ENCODE measurements at regions not wholly inside any gene's neighbourhood (a gene's known extent, or its start where the extent isn't known, plus 50 kb on each side); places are given as distances from the start of the nearest gene placed in this dataset.
"Not testable (repeated sequence)": the region's sequence is repeated elsewhere in the genome, so short reads cannot be mapped to it uniquely, and the experiment has no call there.

DNA sequence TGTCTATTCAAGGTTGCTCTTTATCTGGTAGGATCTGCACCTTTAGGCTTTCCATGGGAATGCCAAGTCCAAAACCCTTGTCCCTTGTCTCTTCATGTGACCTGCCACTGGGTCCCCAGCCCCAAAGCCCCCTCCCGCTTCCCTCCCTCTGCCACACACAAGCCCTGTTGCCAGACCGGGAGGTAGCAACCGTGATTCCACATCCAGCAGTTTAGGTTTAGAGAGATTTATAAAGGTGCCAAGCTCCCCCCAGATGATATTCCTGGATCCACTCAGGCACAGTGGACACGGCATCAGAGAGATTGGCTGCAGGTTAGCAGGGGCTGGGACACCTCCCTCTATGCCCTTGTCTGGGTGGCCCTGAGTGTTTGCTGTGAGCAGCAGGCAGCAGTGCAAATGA, 504.7 kb downstream of the CCDC171 start:
- no peak for DNase-seq

DNA sequence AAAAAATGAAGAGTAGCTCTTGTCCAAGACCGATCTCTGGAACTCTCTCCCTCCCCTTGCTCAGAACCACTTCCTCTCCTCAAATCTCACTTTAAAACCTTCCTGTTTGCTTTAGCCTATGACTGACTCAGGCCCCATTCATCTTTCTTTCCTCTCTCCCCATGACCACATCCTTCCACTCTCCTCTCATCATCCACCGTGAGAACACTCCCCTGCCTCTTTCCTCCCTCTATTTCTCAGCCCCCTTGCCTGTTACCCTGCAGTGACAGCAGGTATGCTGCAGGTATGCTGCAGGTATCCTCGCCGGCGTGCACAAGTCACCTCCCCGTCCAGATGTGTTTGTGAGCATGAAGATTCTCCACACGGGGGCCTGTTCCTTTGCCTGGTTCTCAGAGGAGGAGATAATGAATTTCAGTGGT, 505.3 kb downstream of the CCDC171 start:
- DNase-seq, result no peak

DNA sequence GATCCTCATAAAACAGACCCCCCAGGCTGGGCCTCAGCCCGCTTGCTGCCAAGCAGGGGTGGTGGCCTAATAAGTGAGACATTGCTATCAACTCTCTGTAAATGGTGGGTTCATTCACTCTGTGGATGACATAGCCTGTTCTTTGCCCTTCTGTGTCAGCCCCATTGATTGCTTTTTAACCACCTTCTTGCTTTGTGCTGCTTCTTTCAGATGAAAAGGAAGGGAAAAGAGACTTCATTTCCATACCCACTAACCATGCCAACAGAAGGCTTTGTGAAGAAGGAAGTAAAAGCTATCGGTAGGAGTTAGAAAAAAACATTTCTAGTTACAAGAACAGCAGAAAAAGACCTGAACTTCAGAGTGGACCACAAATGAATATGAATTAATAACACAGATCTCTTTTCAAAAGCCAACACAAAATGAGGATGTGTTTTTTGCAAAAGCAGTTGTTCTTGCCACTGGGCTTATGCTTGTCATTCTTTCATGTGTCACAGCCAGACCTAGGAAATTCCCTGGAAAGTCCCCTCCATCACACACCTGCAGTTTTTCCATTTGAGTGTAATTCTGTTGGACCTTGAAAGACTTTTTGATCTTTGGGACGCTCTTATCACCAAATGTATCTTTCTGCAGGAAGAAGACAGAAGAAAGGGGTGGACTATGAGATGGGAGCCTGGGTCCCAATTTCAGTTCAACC, 507.7 kb downstream of the CCDC171 start:
- no peak for DNase-seq

DNA sequence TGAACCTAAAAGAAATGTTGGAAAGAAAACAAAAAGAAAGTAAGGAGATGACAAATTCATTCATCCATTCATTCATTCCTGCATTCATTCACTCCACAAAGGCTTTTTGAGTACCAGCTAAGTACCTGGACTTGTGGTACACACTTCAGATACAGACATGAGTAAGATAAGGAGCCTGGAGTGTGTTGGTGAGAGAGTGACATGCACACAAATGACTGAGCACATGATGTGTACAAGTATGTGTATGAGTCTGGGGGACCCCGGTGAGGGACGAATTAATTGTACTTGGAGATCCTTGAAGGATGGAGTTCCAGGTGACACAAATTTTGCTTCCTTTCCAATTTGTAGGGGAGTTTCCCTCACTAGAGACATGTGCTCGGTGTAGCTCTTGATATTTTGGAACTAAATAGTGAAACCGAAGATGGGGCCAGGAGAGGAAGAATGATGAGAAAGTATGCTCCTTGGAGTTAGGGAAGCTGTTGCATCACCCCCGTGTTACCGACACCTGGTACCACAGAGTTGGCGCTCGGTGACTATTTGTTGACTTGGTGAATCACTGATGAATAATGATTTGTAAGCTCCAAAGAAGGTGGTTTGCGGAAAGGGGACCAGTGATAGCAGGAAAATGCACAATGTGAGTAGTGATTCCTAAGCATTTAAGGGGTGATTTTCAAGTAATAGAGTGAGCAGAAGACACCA, 509.8 kb downstream of the CCDC171 start:
- no peak for DNase-seq

DNA sequence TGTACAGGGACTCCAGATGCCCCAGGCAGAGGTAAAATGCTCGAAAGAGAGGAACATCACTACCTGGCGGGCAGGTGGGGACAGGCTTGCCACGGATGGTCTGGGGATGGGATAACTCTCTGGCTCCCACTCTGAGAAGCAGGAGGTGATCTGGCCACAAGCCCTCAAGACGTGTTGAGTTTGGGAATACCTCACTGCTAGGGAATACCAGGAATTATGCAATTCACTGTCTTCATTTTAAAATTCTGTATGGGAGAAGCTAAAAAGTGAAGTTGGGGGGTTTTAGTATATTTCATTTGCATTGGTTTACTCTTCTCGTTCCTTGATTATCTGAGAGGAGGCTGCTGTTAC, 510.4 kb downstream of the CCDC171 start:
- DNase-seq, result no peak

DNA sequence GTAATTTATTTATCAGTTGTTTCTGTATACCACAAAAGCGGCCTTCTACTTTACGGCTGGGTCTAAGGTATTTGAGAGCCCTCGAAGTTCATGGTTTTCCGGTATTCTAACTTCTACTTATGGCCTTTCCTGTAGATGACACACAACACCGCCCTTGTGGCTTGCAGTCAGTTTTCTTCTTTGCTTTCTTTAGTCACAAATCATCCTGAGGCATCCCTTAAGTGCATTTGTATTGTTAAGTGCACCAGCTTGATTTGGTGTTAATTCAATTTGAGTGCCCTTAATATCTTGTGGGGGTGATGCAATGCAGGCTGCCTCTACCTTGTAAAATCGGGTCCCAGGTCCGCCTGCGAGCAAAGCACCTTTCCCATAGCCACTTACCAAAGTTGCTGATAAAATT, 511.9 kb downstream of the CCDC171 start:
- DNase-seq, result no peak

DNA sequence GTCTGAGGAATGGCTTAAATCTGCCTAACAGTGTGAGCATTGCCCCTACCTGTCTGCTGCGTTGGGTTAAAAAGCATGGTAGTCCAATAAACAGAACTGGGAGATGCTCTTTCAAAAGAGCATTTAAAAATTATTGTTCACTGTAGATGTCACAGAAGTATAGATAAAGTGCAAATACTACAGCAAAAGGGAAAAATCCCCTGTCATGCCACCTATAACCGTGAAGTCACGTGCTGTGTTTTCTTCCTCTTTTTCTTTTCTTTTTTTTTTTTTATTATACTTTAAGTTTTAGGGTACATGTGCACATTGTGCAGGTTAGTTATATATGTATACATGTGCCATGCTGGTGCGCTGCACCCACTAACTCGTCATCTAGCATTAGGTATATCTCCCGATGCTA, 513.4 kb downstream of the CCDC171 start:
- DNase-seq, result not testable (repeated sequence)

DNA sequence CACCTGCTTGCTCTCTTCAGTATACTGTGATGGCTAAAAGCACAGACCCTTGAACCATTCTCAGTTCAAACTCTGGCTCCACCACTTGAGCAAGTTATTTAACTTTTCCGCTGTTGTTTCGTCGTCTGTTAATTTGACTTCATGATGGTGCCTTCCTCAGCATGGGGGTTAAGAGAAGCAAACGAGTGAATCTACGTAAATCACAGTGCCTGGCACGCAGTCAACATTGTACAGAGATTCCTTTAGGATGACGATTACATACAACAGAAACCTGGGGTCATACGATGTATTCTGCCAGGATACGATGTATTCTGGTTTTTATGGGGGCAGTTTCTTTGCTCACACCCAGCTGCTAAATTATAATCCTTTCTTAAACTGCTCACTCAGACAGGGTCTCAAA, 515.6 kb downstream of the CCDC171 start:
- DNase-seq, result no peak

DNA sequence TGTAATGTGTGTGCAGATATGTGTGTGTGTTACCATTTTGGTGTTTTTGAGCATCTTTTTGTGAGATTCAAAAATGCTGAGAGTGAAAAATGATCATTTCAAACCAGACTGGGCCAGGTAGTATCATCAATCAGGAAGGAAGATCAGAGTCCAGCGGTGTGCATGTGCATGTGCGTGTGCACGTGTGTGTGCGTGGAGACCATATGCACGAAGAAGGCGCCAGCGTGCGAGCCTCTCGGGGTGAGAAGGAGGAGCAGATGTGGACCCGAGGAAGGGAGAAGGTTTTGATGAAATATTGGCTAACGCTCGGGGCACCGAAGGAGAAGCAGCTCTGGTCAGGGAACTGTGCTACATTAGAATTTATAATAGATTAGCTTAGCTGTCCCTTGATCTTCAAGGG, 516.4 kb downstream of the CCDC171 start:
- no peak for DNase-seq

DNA sequence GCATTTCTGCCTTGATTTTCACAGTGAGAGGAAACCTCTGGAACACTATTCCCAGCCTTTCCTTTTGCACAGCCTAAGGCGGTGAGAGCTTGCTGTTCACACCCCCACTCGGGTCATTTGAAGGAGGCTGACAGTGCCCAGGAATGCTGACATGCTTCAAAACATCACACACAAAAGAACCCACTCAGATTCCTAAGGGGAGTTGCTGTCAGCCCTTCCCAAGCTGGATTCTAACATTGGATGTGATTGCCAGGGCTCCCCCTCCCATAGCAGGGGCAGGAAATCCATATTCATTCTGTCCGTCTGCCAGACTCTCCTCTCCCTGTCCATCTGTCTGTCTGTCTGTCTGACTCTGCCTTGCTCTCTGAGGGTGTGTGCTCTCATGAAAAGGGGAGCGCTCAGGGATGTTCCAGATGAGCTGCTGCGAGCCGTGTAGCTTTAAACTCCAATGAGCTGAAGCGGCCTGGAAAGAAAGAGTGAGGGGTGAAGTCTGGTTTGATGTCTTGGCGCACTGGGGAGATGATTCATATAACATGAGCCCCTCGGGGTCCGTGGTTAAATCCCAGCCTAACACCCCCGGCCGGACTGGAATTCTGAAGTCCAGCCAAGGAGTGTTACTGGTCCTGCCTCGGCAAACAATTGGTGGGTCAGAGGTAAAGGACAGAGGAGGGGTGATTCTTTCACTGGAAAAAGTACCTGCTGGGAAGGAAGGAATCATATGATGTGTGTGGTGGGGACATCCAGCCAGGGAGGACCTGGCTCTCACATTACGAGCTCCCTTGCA, 517.0 kb downstream of the CCDC171 start:
- DNase-seq, result no peak

DNA sequence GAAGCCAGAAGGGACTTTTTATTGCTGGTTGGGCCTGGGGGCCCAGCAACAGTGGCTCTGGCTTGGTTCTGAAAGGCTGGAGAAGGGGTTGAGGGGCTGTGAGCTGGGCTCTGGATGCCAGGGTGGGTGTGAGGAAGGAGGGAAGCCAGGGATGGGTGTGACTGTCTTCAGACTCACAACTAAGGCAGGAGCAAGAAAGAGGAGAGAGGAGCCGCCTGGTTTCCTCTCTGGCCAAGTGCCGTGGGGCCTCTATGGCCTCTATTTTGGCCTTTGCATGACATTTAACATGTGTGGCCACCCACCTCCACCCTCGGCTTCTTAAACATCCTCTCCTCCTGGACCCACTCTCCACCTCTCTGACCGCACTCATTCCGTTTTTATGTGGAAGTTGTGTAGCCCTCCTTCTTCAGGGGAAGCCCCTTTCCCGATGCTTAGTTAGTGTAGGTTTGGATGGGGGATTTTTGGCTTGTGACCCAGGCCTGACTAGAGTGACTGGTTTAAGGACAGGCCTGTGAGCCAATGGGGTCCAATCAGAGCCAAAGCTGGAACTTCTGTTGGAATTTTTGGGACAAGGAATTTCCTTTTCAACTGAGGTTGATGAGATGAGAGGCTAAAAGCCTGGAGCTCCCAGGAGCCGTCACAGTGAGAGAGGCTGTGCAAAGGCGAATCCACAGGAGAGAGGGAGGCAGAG, 517.8 kb downstream of the CCDC171 start:
- no peak for DNase-seq

DNA sequence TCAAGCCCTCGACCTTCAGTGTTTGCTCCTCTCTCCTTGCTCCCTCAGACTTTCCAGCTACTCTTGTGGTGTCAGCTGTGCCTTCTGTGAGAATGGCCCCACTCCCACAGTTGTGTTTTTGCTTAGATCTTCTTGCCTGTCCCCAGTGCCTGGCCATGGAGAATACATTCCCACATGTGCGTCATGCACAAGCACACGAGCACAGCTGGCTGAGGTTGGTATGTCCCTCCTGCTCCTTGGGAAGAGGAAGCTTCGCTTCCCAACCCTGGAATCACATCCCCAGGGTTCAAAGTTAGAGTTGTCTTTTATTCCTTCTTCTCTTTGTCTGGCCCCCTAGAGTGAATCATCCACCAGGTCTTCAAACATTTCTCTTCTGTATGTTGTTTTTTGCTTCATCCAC, 518.6 kb downstream of the CCDC171 start:
- no peak for DNase-seq

DNA sequence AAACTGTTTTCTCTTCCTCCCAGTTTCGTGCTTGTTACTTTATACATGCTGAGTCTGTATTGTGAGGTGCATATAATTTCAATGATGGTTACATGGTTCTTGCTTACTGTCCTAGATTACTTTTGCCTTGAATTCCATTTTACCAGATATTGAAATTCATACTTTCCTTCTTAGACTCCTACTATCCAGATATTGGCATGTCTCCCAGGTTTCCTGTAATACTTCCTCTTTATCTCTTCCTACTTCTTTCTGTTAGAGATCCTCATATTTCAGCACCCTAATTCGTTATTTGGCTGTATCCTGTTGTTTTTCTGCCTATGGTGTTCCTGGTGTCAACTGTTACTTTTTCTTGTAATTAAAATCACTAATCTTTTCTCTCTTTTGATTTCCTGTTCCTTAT, 522.1 kb downstream of the CCDC171 start:
- no peak for DNase-seq

DNA sequence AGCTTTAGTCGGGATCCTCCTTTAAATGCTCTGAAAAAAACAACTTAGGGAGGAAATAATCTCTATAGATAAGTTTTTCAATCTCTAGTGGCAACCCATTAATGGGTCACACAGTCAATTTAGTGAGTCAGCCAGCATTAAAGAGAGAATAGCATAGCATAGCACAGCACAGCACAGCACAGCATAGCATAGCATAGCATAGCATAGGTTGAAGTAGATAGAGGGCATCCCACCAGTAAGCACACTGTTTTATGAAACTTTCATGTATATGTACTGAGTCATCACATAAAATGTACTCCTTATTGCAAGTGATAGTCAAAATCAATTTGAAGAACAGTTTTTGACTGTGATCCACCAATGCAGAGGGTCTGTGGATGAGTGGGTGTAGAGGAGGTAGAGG, 522.9 kb downstream of the CCDC171 start:
- DNase-seq, result no peak

DNA sequence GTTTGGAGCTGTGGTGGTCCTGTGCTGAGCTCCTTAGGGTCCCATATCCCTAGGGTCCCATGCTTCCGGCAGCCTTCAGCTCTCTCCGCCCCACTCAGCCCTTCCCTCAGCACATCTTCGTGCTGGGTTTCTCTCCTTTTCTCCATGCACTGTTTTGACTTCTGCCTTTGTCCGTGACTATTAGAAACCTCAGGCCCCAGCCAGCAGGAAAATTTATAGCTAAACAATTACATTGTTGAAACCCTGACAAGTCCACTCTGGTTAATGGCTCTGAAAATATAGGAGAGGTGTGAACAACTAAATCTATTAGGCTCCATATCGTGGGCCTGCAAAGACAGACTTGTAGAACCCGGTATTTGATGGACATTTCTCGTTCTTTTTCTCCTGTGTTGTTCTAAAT, 523.7 kb downstream of the CCDC171 start:
- DNase-seq, result no peak

DNA sequence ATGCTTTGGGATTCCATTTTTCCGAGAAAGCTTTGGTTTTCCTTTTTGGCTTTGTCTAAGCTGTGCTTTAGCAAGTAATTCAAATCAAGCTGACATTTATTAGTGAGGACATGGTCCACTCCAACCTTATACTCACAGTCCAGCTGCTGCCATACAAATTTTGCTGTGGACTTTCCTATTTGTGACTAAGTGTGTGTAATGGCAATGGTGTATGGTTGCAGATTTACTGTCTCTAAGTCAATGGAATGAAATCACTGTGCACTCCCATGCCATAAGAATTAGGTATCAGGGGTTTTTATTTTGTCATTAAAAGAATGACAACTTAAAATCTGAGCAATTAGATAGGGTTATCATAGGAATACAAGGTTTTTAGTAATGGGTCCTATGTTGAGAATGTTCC, 530.0 kb downstream of the CCDC171 start:
- DNase-seq, result no peak

DNA sequence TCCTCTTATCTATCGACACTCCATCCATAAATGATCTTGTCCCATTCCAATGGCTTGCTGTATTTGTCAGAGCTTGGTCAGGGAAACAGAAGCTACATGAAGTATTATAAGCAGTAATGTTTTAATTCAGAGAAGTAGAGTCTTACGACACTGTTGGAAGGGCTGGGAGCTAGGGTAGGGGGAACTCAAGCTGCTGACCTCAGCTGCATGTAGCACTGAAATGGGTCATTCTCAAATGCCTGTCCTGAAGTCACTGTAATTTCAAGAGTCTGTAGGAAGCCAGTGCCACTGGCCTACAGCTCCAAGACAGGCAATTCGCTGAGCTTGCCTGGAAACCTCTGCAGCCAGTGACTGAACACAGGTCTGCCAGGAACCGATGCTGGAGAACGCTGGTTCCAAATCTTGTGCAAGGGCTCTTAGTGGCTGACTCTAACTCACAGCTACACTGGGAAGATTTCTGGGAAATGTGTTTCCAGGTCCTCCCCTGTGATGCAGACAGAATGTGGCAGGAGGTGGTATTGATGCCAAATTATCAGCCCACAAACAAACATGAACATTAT, 532.4 kb downstream of the CCDC171 start:
- no peak for DNase-seq

DNA sequence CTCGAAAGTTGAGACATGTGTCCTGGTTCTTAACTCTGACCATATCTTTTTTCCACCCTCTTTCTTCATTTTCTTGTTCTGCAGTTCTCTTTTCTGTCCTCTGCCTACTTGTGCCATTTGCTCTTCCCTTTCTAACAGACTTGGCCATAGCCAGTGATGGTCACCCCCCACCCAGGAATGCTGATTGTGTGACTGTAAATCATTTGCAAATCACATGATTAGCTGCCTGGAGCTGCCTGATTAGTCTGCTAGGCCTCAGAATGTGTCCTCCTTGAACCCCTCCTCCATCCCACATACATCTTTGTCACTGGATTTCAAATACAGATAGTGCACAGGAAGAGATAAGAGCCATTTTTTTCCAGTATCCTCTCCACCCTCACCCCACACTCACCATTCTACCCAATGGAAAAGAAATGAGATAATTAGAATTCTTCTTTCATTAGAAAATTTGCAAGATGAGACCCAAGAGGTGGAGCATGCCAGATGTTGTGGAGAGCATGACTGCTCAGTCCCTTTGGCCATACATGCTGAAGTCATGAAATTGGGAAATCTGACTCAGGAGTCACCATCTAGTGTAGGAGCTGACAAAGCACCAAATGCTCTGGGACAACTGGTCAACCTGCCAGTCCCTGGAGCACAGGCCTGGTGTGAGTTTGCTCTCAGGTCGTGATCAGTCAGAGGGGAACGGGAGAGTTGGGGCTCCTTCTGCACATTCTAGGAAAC, 538.2 kb downstream of the CCDC171 start:
- no peak for DNase-seq

DNA sequence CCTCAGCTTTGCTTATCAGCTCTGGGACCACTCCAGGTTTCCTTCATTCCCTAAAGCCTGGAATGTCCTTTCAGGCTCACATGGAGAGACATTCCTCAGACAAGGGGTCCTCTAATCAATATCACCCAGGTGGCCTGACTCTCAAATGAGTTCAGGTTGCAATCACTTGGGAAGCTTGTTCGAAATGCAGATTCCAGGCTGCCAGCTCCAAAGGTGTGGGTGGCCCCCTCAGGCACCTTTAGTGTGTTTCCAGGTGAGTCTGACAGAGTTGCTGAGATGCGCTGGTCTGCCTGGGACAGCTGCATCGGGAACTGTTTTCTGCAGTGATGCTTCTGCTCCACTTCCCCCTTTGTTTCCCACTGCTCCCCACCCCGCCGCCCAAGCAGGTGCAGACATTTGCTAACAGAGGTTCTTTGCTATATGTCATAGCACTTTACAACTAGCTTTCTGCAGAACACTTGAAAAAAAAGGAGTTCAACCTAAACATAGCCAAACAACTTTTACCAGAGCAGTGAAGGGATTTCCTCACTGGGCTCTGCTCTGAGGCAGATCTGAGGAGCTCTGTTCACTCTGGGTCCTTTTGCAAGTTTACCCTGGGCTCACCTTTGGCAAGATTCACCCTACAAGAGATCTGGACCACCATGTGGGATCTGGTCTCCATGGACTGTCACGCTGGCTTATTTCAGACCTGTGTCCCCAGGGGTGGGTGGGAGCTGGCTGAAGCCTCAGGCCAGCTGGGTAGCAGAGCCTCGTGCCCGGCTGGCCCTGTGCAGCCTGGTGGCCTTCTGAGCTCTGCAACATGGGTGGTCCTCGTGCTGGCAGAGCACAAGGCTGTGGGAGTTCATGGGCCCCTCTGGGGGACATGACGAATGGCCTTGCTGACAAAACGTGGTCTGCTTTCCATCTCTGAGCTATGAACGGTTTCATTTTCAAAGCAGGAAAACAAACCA, 539.6 kb downstream of the CCDC171 start:
- DNase-seq, result no peak

DNA sequence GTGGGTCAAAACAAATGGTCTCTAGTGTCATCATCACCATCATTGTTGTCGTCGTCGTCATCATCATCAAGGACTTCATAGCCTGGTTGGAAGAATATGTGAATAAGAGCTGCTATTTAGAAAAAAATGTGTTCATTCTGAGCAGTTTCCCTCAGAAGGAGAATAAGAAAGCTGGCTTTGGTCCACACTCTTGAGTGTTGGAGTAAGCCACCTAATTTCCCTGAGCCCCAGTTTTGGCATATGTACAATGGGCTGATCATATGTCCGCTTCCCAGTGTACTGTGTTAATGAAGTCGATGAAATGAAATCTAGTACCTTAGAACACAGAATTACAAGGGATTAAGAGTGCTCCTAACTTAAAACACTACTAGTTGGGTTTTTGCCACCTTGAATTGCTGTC, 545.5 kb downstream of the CCDC171 start:
- no peak for DNase-seq

Measured in dermis blood vessel endothelial cell (primary cell).